Suppressor macrophage treated with lipopolysaccharide for 1 hour (primary cell): ENCODE measurements at regions not wholly inside any gene's neighbourhood (a gene's known extent, or its start where the extent isn't known, plus 50 kb on each side); places are given as distances from the start of the nearest gene placed in this dataset.
"Not testable (repeated sequence)": the region's sequence is repeated elsewhere in the genome, so short reads cannot be mapped to it uniquely, and the experiment has no call there.

Experiments used
- DNase-seq, 3 donors: peaks; one replicate each; pipeline ENCODE4 v3.0.0-alpha.2; 2020 to 2022

GRCh38 chr1:102497810-102498209 is 501.1 kb upstream of the OLFM3 start:
- not testable (repeated sequence) for DNase-seq

- no peak for DNase-seq
Observed at GRCh38 chr1:102472520-102472919, 475.8 kb upstream of the OLFM3 start.

GRCh38 chr1:102470767-102471166 is 474.0 kb upstream of the OLFM3 start:
- no peak for DNase-seq

- no peak for DNase-seq
Observed at GRCh38 chr1:102466487-102466886, 469.8 kb upstream of the OLFM3 start.

GRCh38 chr1:102463328-102463727 is 466.6 kb upstream of the OLFM3 start:
- DNase-seq: no peak

- not testable (repeated sequence) for DNase-seq
Observed at GRCh38 chr1:102442317-102442716, 445.6 kb upstream of the OLFM3 start.

DNA sequence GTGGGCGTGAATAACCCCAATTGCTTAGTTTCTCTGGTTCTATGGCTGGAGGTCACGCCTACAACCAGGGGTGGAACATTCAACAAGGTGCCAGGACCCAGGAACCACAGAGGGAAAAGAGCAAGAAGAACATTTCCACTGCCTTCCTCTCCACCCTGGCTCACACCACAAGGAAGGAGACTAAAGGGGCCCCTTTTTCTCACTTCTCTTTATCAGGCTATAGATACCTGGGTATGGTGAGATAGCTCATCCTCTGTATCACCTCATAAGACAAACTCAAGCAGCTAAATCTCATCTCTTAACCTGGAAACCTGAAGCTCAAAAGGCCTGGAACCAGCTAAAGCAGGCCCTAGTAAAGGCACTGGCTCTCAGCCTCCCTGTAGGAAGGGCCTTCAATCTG is 438.8 kb upstream of the OLFM3 start:
- no peak for DNase-seq

- peak in 2 of 3 donors; percentile 6 to 12 for DNase-seq
Observed at GRCh38 chr1:102434421-102434820, 437.7 kb upstream of the OLFM3 start.

GRCh38 chr1:102431253-102431652 is 434.5 kb upstream of the OLFM3 start:
- DNase-seq: no peak

DNA sequence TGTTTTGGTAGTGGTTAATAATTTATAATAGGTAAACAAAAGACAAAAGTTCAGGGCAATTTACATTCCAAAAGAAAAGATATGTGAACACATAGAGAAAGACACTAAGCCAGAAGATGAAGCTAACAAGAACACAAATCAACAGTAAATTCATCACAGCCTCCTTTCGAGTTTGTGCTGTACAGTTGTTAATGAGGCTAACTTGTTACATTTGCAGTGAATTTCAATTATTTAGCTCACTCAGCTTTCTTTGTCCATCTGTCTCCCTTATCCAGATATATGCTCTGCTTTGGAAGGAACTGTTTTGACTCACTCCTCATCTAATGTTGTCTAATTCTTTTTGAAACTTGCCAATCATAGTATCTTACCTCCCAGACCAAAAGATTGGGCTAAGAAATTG is 423.3 kb upstream of the OLFM3 start:
- DNase-seq: no peak
